Transverse colon (tissue), 4 donors: ENCODE measurements at regions not wholly inside any gene's neighbourhood (a gene's known extent, or its start where the extent isn't known, plus 50 kb on each side); places are given as distances from the start of the nearest gene placed in this dataset.

Source experiments
- DNase-seq: peaks from one replicate; pipeline ENCODE4 v3.0.0-alpha.2; 2019
- H3K27ac ChIP-seq, 4 donors: fragments of 200-600 bp; sonication (generic); 2 replicates each; pipeline ENCODE4 v1.5.1; 2016 to 2018; ENCODE audit warnings: inconsistent platforms in 4 of 4
- H3K27me3 ChIP-seq: fragments of 200-600 bp; sonication (generic); 2 replicates; pipeline ENCODE4 v1.5.1; 2017; ENCODE audit warnings: inconsistent platforms
- H3K36me3 ChIP-seq, 4 donors: fragments of 200-600 bp; sonication (generic); 2 replicates each; pipeline ENCODE4 v1.5.1; 2017 to 2019; ENCODE audit warnings: inconsistent platforms in 4 of 4
- H3K4me1 ChIP-seq, 4 donors: fragments of 200-600 bp; sonication (generic); 2 replicates each; pipeline ENCODE4 v1.5.1; 2017 to 2020; ENCODE audit warnings: inconsistent platforms in 4 of 4
- H3K4me3 ChIP-seq, 4 donors: fragments of 200-600 bp; sonication (generic); 1 replicate in 1 of 4; 2 replicates in 3 of 4; pipeline versions ENCODE4 v1.5.1 to v1.6.1; 2017 to 2019; ENCODE audit warnings: inconsistent platforms in 4 of 4
- H3K9me3 ChIP-seq, 2 donors: fragments of 200-600 bp; sonication (generic); 2 replicates each; pipeline ENCODE4 v1.5.1; 2017 to 2019; ENCODE audit warnings: inconsistent platforms in 2 of 2
- CTCF ChIP-seq, 5 experiments: fragments of 200-600 bp in 3 of 5; fragments of 450-650 bp in 2 of 5; sonication (generic) in 3 of 5; IDR thresholded peaks; 1 replicate in 2 of 5; 2 replicates in 3 of 5; pipeline ENCODE4 v1.5.1; 2016 to 2017; ENCODE audit warnings: antibody characterized with exemption in 5 of 5, inconsistent platforms in 3 of 5, mild to moderate bottlenecking in 2 of 5, moderate library complexity in 1 of 5
- EP300 ChIP-seq: sonication (generic); formaldehyde crosslinking; IDR thresholded peaks from one replicate; pipeline ENCODE4 v1.6.1; 2017; ENCODE audit warnings: antibody characterized with exemption, low read depth
- POLR2A ChIP-seq: fragments of 450-650 bp; IDR thresholded peaks from one replicate; pipeline ENCODE4 v1.6.1; 2016; ENCODE audit warnings: antibody characterized with exemption, mild to moderate bottlenecking, moderate library complexity
- POLR2AphosphoS5 ChIP-seq, 3 donors: sonication (generic); formaldehyde crosslinking; IDR thresholded peaks; one replicate each; pipeline ENCODE4 v1.6.1; 2016; ENCODE audit warnings: antibody characterized with exemption in 3 of 3
- WGBS, 2 donors: methylation state at CpG; one replicate each; pipeline ENCODE4 v1.1.5; 2018; ENCODE audit warnings: low coverage in 1 of 2; 5-methylcytosine and 5-hydroxymethylcytosine counted together
- in situ Hi-C, 4 donors: fragments of 200-750 bp; cut with MboI; loops; one replicate each; pipeline versions ENCODE4 v1.15.0 to v1.15.1; 2017; ENCODE audit warnings: low sequenced_read_pairs in 3 of 4, low pct_ligation_motif_present in 1 of 4, low pct_unique_long_range_greater_than_20kb in 1 of 4
- intact Hi-C: fragments of 100-400 bp; cut with DNase I; formaldehyde crosslinking; loops from one replicate; pipeline ENCODE4 v1.15.1; 2023; ENCODE audit warnings: low total_unique reads

- no peaks in the 10 kb centered on the region for H3K4me1 ChIP-seq
- no peaks in the 10 kb centered on the region for H3K9me3 ChIP-seq
- H3K27ac ChIP-seq, result no peak overlapping the region
- H3K27me3 ChIP-seq, result no peaks in the 10 kb centered on the region
- intact Hi-C loops (no loop called here), in situ Hi-C loops (no loop called here)
- no peak overlapping the region for H3K4me3 ChIP-seq
- no peak for TF ChIP-seq POLR2AphosphoS5 (IDR thresholded peaks at IDR 0.05)
- no peak for TF ChIP-seq CTCF (IDR thresholded peaks at IDR 0.05)
- TF ChIP-seq EP300, result no peak
- TF ChIP-seq POLR2A, result no peak
- no peak for DNase-seq
- 33 to 48% methylated on average over 4 of the region's 4 CpGs for WGBS, 2 donors
- H3K36me3 ChIP-seq, result no peaks in the 10 kb centered on the region
Measured at GRCh38 chr2:207317378-207317984, 151.7 kb upstream of the KLF7 start.

DNA sequence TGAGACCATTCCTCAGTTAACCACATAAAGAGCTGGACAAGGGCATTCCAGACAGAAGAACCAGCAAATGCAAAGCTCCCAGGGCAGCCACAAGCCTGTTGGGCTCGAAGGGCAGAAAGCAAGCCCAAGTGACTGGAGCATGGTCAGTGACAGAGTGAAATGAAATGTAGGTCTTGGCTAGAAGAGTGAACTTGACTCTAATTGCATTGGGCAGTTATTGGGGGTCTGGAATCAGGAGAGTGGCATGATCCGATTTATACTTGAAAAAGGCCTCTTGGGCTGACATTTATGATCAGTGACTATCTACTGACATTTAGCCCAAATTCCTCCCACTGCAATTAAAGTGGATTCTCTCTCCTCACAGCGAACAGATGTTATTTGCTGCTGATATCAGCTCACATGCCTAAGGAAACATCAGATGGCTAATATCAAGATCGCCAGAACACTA lies 152.5 kb upstream of the KLF7 start:
- H3K36me3 ChIP-seq, result no peaks in the 10 kb centered on the region
- WGBS, 2 donors, result 92 to 100% methylated on average over 2 to 4 of the region's 4 CpGs
- H3K4me3 ChIP-seq, result no peak overlapping the region
- H3K27me3 ChIP-seq, result no peaks in the 10 kb centered on the region
- TF ChIP-seq CTCF (IDR thresholded peaks at IDR 0.05), result no peak
- no peak for TF ChIP-seq EP300
- TF ChIP-seq POLR2AphosphoS5 (IDR thresholded peaks at IDR 0.05), result no peak
- TF ChIP-seq POLR2A, result no peak
- intact Hi-C loops (no loop called here), in situ Hi-C loops (no loop called here)
- no peak for DNase-seq
- no peaks in the 10 kb centered on the region for H3K9me3 ChIP-seq
- H3K27ac ChIP-seq, result no peak overlapping the region
- H3K4me1 ChIP-seq, result no peaks in the 10 kb centered on the region

DNA sequence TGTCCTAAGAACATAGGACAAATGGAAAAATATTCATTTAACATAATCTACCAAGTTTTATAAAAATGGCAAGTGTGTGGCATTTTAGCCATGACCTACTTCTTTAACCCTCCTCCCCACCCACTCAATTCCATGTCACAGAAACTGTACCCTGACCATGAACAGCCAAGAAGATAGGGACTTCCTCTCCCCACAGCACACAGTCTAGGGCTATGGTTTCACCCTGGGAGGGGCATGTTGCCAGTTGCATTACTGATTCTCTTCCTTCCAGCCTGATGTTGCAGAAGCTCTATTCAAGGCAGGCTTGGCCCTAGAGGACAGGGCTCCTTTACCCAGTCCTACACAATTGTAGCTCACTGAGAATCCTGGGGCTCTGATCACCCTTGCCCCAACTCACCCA lies 153.6 kb upstream of the KLF7 start:
- H3K4me1 ChIP-seq, result no peaks in the 10 kb centered on the region
- TF ChIP-seq POLR2AphosphoS5 (IDR thresholded peaks at IDR 0.05) (no peak), EP300 (no peak)
- in situ Hi-C loops, result no loop called here
- no peaks in the 10 kb centered on the region for H3K9me3 ChIP-seq
- H3K36me3 ChIP-seq, result no peaks in the 10 kb centered on the region
- H3K27ac ChIP-seq, result no peak overlapping the region
- DNase-seq, result no peak
- intact Hi-C loops, result no loop called here
- no peaks in the 10 kb centered on the region for H3K27me3 ChIP-seq
- no peak overlapping the region for H3K4me3 ChIP-seq

DNA sequence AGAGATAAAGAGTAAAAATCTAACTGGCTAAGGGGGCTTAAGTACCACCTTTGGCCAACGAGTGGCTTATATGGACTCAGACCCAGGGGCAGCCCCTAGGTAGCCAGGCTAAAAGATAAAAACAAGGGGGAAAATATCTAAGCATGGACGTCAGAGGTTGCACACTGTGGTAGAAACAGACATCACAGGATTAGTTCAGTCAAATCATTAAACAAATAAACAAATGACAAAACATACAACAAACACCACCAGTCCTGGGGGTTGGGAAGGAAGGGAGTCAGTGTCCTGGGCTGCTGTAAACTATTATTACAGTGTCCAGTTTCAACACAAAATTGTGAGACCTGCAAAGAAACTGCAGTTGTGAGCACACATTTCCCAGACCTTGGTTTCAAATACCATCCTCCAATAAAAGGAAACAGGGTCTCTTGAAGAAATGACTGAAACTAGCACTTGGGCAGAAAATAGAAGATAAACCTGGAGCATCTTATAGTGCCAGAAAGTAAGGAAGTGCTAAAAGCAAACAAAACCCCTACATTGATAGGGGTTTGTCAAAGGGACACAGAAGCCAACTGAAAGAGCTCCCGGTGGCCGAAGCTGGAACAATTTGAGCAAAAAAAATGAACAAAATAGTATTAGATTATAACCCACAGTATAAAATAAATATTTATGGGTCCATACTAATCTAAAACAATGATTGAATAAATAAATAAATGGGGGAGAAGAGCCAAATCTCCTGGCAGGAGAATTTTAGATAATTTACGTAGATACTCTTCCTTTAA lies 154.8 kb upstream of the KLF7 start:
- TF ChIP-seq CTCF (IDR thresholded peaks at IDR 0.05) (no peak), EP300 (no peak), POLR2AphosphoS5 (IDR thresholded peaks at IDR 0.05) (no peak), POLR2A (no peak)
- intact Hi-C loops, result no loop called here

More for the DNA sequence above, 154.8 kb upstream of the KLF7 start:
- no peaks in the 10 kb centered on the region for H3K4me1 ChIP-seq
- H3K36me3 ChIP-seq, result no peaks in the 10 kb centered on the region
- H3K9me3 ChIP-seq, result no peaks in the 10 kb centered on the region
- H3K4me3 ChIP-seq, result no peak overlapping the region
- no peak overlapping the region for H3K27ac ChIP-seq
- no peak for DNase-seq
- in situ Hi-C loops, result no loop called here
- 69 to 73% methylated on average over 2 to 5 of the region's 5 CpGs for WGBS, 2 donors
- H3K27me3 ChIP-seq, result no peaks in the 10 kb centered on the region
